BE2C (cell line): ENCODE measurements at regions not wholly inside any gene's neighbourhood (a gene's known extent, or its start where the extent isn't known, plus 50 kb on each side); places are given as distances from the start of the nearest gene placed in this dataset.

ENCODE experiments used
- DNase-seq: peaks from one replicate; pipeline ENCODE4 v3.0.0-alpha.2; 2020
- H3K27me3 ChIP-seq: fragments of 250-450 bp; sonication (Bioruptor Pico); 2 replicates; pipeline ENCODE4 v1.5.1; 2020; ENCODE audit warnings: mild to moderate bottlenecking
- H3K36me3 ChIP-seq: fragments of 250-450 bp; sonication (Bioruptor Pico); 2 replicates; pipeline ENCODE4 v1.5.1; 2020; ENCODE audit warnings: mild to moderate bottlenecking
- H3K4me1 ChIP-seq: fragments of 250-450 bp; sonication (Bioruptor Pico); 2 replicates; pipeline ENCODE4 v1.5.1; 2020
- H3K4me3 ChIP-seq: 2 replicates; pipeline ENCODE4 v1.5.1; 2011; ENCODE audit warnings: low read depth, low read length
- H3K9me3 ChIP-seq: fragments of 250-450 bp; sonication (Bioruptor Pico); 2 replicates; pipeline ENCODE4 v1.5.1; 2020
- CTCF ChIP-seq: IDR thresholded peaks from 2 replicates; pipeline ENCODE4 v1.5.1; 2012; ENCODE audit warnings: mild to moderate bottlenecking, low read depth, low read length

DNA sequence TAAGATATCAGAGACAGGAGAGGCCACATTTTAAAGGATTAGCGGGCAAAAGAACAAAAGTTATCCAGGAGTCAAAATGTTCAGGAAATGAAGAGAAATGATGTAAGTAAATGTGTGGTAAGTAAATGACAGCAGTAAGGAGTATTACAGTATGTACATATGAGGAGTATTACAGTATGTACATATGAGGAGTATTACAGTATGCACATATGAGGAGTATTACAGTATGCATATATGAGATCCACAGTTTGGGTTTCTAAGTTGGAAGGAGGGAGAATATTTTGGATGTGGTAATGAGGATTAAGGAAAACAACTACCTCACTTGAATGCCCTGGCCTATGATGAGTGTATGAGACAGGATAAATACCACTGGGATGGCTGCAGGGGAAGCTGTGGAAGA lies 192.4 kb upstream of the DGKB start:
- no peaks in the 10 kb centered on the region for H3K36me3 ChIP-seq
- TF ChIP-seq CTCF, result no peak
- H3K4me3 ChIP-seq, result no peak overlapping the region
- no peak for DNase-seq
- H3K27me3 ChIP-seq, result no peaks in the 10 kb centered on the region; the same call in 1 of the 2 replicates
- H3K9me3 ChIP-seq, result no peaks in the 10 kb centered on the region
- H3K4me1 ChIP-seq, result peaks cover 5% of the 10 kb centered on the region

- Histone ChIP-seq H3K4me3 (no peak overlapping the region), H3K36me3 (no peaks in the 10 kb centered on the region), H3K4me1 (no peaks in the 10 kb centered on the region), H3K27me3 (no peaks in the 10 kb centered on the region), H3K9me3 (no peaks in the 10 kb centered on the region)
- TF ChIP-seq CTCF, result no peak
- DNase-seq, result no peak
These were observed 185.2 kb upstream of the DGKB start for GRCh38 chr7:15087771-15088170.

DNA sequence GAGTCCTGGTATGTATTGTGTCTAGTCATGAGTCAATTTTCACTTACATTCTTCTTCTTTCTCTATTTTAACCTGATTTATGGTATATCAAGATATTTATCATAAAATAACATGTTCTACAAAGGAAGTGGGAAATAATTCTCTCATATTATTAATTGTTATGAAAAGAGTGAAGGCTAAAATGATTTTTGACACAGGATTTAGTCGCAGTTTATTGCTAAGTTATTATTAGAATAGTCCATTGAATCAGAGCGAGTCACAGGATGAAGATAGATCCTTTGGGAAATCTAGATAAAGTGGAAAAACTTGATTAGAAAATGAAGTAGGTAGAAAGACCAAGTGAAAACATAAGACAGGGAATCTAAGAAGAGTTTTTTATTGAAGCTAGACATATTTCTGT lies 184.3 kb upstream of the DGKB start:
- H3K27me3 ChIP-seq, result no peaks in the 10 kb centered on the region
- no peaks in the 10 kb centered on the region for H3K4me1 ChIP-seq
- TF ChIP-seq CTCF, result no peak

DNA sequence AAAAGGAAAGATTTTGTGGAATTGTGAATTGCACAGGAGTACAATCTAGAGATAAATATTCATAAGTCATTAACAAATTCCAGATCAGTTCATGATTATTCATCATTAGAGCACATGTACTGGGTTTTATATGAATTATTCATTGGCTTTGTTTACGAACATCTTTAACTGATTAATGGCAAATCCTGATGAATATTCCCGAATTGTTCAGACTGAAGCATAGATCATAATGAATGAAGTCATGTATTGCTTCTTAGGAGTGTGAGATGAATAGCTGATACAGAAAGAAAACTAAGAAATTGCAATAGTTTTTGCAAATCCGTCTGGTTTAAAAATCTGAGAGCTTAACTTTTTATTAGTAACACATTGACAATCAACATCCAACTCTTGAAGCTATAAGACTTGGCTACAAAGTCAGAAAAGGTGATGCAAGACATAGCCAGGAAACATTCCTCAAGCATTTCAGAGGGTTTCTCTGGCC lies 183.6 kb upstream of the DGKB start:
- no peak for DNase-seq
- no peak for TF ChIP-seq CTCF
- no peak overlapping the region for H3K4me3 ChIP-seq

More for the DNA sequence above, 184.3 kb upstream of the DGKB start:
- no peak for DNase-seq
- Histone ChIP-seq H3K4me3 (no peak overlapping the region), H3K36me3 (no peaks in the 10 kb centered on the region), H3K9me3 (no peaks in the 10 kb centered on the region)

DNA sequence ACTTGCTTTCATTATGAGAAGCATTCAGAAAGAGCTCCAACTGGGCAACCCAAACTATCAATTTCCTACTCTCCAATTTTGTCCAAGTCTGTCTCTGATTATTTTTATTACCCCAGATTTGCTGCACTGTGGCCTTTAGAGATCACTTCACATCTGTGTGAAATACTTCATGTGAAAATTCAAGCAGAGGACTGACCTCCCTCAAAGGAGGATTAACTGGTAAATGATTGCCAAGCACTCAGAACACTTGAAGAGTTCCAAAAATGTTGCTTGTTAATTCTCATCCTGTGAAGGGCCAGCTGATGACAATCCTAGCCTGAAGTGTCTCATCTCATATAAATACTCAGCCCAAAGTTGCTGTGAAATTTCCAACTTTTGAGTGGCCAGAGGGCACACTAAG lies 182.8 kb upstream of the DGKB start:
- TF ChIP-seq CTCF, result no peak
- no peaks in the 10 kb centered on the region for H3K4me1 ChIP-seq
- no peaks in the 10 kb centered on the region for H3K36me3 ChIP-seq
- no peak for DNase-seq
- no peak overlapping the region for H3K4me3 ChIP-seq
- no peaks in the 10 kb centered on the region for H3K27me3 ChIP-seq
- H3K9me3 ChIP-seq, result no peaks in the 10 kb centered on the region

More for the DNA sequence above, 183.6 kb upstream of the DGKB start:
- Histone ChIP-seq H3K9me3 (no peaks in the 10 kb centered on the region), H3K27me3 (no peaks in the 10 kb centered on the region), H3K4me1 (no peaks in the 10 kb centered on the region), H3K36me3 (no peaks in the 10 kb centered on the region)

- DNase-seq, result no peak
- H3K27me3 ChIP-seq, result no peaks in the 10 kb centered on the region
- no peaks in the 10 kb centered on the region for H3K4me1 ChIP-seq
- no peak overlapping the region for H3K4me3 ChIP-seq
- no peaks in the 10 kb centered on the region for H3K9me3 ChIP-seq
- TF ChIP-seq CTCF, result no peak
- H3K36me3 ChIP-seq, result no peaks in the 10 kb centered on the region
These were observed 181.8 kb upstream of the DGKB start for GRCh38 chr7:15084368-15084767.
